HG03139 (cell line): ENCODE measurements at regions not wholly inside any gene's neighbourhood (a gene's known extent, or its start where the extent isn't known, plus 50 kb on each side); places are given as distances from the start of the nearest gene placed in this dataset.
A peak's percentile ranks its signal among the peaks of the same experiment; 100 is the strongest.

Source experiments
- ATAC-seq: cut with Tn5 transposase; IDR thresholded peaks from one replicate; pipeline ENCODE4 v1.9.1; 2021; ENCODE audit not compliant: unreplicated experiment

- peak; percentile 76 for ATAC-seq
Measured at GRCh38 chr9:109880276-109881169, 100.5 kb downstream of the PALM2AKAP2 start.

DNA sequence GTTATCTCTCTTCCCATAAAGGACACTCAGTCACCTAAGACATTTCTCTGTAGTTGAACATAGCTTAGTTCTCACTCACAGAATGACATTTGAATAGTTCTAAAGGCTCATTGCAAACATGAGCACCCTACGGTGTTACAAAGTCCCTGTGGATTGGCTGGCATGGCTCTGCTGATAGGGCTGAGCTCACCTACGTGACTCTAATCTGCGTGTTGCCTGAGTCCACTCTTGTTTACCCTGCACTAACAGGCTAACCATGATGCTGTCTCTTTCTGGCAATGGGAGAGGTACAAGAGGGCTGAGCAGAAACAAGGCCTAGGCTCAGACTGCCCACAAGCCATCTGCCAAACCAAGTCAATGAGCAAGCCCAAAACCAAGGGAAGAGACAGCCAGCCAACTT lies 103.6 kb downstream of the PALM2AKAP2 start:
- ATAC-seq: no peak

DNA sequence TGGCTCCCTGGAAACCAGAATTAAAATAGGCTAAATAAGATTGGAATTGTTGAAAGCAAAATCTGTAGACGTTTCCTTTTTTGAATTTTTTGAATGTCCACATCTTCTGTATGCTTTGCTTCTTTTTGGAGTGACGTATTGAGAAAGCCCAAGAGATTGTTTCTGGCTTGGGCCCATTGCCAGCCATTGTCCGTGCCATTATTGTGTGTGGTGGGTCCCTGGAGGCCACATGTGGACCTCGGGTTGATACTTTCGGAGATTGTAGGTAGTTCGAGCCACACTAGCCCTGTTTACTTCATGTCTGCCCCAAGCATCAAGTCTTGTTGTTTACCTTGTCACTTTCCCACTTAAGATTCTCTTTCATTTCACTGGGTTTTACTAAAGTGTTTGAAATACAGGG lies 106.0 kb downstream of the PALM2AKAP2 start:
- ATAC-seq: no peak

- ATAC-seq: peak; percentile 70
Measured at GRCh38 chr9:109886617-109887016, 106.6 kb downstream of the PALM2AKAP2 start.

DNA sequence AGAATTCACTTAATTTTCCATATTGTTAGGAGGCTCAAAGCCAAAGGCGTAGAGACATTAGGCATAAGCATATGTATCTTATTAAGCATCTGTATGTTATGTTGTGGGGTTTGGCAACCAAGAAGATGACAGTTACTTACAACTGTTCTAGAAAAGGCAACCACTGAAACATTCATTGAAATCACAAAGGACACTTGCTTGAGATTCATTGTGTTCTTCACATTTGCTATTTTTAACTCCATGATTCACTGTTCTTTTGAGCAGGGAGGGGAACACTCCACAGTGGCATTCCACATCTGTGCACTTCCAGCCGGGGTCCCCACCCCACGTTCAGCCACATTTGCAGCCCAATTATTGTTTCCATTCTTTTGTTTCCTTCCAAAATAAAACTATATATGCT lies 107.1 kb downstream of the PALM2AKAP2 start:
- no peak for ATAC-seq

DNA sequence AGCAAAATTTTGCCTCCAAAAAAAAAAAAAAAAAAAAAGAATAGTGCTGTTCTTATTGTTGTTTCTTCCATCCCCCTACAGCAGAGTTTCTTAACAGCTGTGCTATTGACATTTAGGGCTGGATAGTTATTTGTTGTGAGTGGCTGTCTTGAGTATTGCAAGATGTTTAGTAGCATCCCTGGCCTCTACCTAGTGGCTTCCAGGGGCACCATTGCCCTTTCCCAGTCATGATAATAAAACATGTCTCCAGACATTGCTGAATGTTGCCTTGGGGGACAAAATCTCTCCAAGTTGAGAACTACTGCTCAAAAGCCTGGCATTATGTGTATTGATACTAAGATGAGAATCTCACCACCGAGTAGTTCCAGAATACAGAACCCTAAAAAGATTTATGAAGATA lies 108.7 kb downstream of the PALM2AKAP2 start:
- no peak for ATAC-seq

GRCh38 chr9:109889456-109889855 lies 109.5 kb downstream of the PALM2AKAP2 start:
- no peak for ATAC-seq

- ATAC-seq: no peak
Measured at GRCh38 chr9:109893241-109893640, 113.2 kb downstream of the PALM2AKAP2 start.

- no peak for ATAC-seq
Measured at GRCh38 chr9:109894473-109894872, 114.5 kb downstream of the PALM2AKAP2 start.

DNA sequence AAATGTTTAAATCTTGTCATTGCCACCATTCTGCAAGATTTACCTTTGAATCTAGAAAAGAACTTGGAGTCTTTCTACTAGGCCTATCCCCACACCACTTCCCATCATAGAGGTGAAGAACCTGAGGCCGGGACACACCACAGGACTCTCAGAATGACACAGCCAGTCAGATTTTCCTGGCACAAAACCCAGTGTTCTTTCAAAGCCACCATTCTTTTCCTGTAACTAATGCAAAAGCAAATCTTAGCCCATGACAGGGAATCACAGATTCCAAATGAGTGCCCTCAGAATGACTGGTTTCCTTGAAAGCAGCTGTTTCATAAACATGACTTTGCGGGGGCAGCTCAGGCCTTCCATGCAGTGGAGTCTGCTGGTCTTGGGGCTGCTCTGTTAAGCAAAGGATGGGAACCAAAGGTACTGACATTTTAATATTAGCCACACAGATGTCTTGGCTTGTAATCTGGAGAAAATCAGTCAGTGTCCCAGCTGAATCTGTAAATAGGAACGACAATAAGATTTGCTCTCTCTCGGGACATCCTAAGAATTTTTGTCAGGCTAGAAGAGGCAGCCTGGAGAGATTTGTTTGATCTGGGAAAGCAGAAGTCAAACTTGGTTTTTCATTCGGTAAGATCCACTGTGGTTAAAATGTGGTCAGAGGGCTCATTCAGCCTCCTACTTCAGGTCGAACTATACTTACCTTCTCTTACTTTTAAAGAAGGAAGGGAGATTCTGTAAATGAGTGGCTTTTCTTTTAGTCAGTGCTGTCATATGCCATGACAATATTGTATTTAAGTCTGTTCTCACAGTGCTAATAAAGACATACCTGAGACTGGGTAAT lies 115.1 kb downstream of the PALM2AKAP2 start:
- peak; percentile 68 for ATAC-seq

DNA sequence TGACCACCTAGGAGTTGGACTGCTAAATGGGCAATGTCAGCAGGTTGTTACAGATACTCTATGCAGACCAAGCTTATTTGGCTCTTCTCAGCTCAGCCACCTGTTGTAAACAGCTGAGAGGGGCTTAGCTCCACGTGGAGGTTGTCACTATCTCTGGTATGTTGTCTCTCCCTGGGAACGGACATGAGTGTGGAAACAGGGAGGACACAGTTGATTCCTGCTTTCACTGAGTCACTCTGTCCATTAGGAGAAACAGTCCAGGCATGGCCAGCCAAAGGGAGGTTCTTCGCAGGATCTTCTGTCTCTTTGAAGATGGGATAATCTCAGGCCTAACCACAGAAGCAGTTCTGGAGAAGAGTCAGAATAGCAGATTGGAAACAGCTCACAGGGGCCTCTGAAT lies 121.2 kb downstream of the PALM2AKAP2 start:
- ATAC-seq: no peak

DNA sequence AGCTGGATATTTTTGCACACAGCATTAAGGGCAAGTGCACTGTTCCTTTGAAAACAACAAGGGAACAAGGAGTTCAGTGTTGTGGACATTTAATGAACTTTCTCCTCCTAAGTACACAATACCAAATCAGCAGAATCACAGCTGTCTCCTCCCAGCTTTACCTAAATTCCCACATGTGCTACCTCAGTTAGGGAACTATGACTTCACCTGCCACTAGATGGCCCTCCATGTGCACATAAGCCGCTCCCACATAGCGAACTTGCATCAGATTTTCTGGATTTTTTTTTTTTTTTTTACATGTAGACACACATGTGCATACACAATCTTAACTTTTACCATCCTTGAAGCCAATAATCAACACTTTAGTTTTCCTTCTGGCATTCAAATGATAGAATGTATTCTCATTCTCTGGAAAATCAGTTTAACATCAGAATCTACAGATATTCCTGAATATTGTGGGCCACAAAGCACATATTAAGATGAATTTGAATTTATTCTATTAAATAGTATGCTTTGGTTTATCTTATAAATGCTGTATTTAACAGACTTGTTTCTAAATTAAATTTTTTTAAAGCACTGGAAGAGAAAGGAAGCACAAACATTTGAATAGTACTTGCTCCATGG lies 123.6 kb downstream of the PALM2AKAP2 start:
- ATAC-seq: no peak

GRCh38 chr9:109904666-109905065 lies 124.7 kb downstream of the PALM2AKAP2 start:
- no peak for ATAC-seq

GRCh38 chr9:109905472-109905871 lies 125.5 kb downstream of the PALM2AKAP2 start:
- ATAC-seq: no peak

- ATAC-seq: no peak
Measured at GRCh38 chr9:109906766-109907382, 126.9 kb downstream of the PALM2AKAP2 start.

GRCh38 chr9:109907400-109907799 lies 127.4 kb downstream of the PALM2AKAP2 start:
- peak; percentile 81 for ATAC-seq

- no peak for ATAC-seq
Measured at GRCh38 chr9:109907810-109908458, 127.9 kb downstream of the PALM2AKAP2 start.

DNA sequence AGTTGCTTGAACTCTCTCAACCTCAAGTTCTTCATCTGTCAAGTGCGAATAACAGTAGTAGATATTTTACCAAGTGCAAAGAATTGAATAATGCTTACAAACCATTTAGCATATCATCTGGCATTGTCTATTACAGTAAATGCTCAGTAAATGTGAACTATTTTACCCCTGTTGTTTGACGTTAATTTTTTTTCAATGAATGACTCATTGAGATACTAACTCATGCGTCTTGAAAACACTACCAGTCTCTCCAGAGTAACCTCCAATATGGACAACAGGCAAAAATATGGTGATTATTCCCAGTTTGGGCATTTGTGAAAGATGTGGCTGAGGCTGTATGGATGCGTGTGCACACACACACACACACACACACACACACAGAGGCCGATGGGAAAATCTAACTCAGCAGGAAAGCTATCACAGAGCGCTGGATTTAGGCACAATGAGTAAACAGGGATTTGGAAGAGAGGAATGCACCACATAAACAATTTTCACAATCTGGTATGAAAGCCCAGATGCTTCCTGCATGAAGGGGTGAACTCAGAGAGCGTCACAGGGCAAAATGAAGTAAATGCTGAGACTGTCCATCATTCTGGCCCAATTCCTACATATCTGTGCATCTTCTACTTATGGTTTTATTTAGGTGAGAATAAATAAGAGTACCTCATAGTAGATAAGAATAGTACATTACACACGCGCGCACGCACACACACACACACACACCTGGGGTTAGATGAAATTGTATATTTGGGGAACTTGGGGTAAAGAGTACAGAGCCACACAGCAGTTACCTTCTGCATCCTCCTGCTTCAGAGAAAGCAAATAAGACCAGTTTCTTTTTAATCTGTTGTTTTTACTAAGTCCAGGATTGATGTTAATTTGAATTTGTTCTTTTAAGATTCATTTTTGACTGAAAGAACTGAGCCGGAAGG lies 128.7 kb downstream of the PALM2AKAP2 start:
- no peak for ATAC-seq
